GM10266 (cell line): ENCODE measurements at regions not wholly inside any gene's neighbourhood (a gene's known extent, or its start where the extent isn't known, plus 50 kb on each side); places are given as distances from the start of the nearest gene placed in this dataset.

Experiments
- DNase-seq: peaks from one replicate; pipeline ENCODE4 v3.0.0; 2012; ENCODE audit errors: extremely low spot score
- CTCF ChIP-seq: IDR thresholded peaks from 2 replicates; pipeline ENCODE4 v1.5.1; 2012; ENCODE audit warnings: mild to moderate bottlenecking, low read depth; ENCODE audit not compliant: control insufficient read depth, insufficient read depth; ENCODE audit errors: missing control alignments

DNA sequence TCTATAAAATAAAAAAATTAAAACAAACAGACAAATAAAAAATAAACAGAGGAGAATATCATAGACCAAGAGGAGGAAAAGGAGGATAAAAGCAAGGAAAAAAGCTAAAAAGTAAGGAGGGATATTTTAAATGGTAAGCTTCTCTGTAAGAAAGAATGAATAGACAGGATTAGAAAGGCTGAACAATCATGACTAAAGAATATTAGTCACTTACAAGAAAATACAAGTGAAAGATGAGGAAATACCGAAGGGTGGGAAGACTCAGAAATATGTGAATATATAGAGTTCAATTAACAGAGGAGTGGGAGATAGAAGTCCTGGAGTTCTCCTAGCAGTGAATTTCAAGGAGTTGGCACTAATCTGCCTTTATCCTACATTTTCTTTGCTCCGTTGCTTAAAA lies 162.6 kb downstream of the RTL3 start:
- no peak for TF ChIP-seq CTCF
- DNase-seq, result no peak

GRCh38 chrX:78493180-78493579 lies 165.8 kb upstream of the CYSLTR1 start:
- DNase-seq, result no peak
- TF ChIP-seq CTCF, result no peak

- no peak for DNase-seq
- no peak for TF ChIP-seq CTCF
These were observed 149.3 kb upstream of the CYSLTR1 start for GRCh38 chrX:78476701-78477100.

DNA sequence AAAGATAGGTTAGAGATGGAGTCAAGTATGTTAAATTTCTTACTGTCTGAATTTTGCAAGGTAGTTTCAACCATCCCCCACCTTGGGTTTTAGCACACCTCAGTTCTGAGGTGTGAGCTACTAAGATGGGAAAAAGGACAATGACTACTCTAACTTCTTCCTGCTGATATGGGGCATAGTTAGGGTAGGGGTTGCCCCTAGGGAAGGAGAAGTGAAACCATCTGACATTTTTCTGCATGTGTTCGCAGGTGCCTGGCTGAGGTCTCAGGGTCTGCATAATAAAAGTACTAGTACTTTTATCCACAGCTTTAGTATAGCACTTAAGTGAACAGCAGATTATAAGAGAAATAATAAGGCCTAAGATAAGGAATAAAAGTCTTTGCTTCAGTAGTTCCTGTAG lies 129.5 kb upstream of the CYSLTR1 start:
- no peak for DNase-seq

GRCh38 chrX:78455901-78456300 lies 128.5 kb upstream of the CYSLTR1 start:
- DNase-seq, result no peak
- no peak for TF ChIP-seq CTCF

More for the DNA sequence above, 129.5 kb upstream of the CYSLTR1 start:
- TF ChIP-seq CTCF, result no peak

DNA sequence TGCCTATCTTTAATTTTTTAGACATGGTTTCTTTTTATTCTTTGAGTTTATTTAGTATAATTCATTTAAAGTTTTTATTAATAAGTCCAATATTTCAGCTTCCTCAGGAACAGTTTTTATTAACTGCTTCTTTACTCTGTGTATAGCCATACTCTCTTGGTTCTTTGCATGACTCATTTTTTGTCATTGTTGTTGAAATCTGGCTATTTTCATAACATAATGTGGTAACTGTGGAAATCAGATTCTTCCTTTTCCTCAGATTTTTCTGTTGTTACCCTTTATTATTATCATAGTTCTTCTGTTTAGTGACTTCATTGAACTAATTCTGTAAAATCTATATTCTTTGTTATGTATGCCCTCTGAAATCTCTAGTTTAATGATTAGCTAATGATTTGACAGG lies 124.9 kb upstream of the CYSLTR1 start:
- DNase-seq, result no peak
- TF ChIP-seq CTCF, result no peak

DNA sequence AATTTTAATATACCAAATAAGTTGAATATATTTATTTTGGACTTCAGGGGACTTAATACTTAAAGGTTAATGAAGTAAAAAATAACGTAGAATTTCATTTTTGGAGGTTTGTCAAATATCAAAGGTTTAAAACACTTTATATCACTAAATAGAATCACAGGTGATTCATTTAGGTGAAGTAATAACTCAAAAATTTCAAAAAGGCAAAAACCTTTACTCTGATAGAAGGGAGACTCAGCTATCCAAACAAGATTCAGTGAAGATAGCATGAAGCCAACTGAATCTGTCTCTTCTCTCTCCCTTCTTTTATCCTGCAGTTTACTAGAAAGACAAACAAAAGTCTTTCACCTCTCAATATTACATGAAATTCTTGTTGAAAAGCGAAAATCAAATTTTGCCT lies 110.2 kb upstream of the CYSLTR1 start:
- no peak for TF ChIP-seq CTCF
- DNase-seq, result no peak
